Stimulated activated CD4-positive, alpha-beta T cell treated with anti-CD3 and anti-CD28 coated beads, Interleukin-1b, Interleukin-23, amount 100 ng/mL, for 48 hours (primary cell): ENCODE measurements at regions not wholly inside any gene's neighbourhood (a gene's known extent, or its start where the extent isn't known, plus 50 kb on each side); places are given as distances from the start of the nearest gene placed in this dataset.
"Not testable (repeated sequence)": the region's sequence is repeated elsewhere in the genome, so short reads cannot be mapped to it uniquely, and the experiment has no call there.

Source experiments
- DNase-seq: peaks from one replicate; pipeline ENCODE4 v3.0.0-alpha.2; 2020

GRCh38 chr4:160257318-160257717, 1154.4 kb downstream of the RAPGEF2 start:
- DNase-seq = no peak

DNA sequence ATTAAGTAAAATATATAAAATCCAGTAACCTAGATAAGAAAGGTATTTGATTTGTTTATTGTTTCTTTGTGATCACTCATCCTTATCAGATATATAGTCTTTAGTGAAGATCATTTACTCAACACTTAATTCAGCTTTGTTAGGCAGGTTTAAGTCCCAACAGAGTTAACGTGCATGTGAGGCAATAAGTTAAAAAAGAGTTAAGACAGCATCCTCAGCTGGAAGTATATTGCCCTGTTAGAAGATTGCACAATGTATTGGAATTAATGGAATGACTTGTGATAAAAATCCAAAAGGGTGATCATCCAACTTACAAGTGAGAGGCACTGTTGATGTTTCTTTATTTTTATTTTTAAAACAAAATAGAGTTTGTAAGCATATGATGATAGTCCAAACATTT, 1162.1 kb downstream of the RAPGEF2 start:
- no peak for DNase-seq

DNA sequence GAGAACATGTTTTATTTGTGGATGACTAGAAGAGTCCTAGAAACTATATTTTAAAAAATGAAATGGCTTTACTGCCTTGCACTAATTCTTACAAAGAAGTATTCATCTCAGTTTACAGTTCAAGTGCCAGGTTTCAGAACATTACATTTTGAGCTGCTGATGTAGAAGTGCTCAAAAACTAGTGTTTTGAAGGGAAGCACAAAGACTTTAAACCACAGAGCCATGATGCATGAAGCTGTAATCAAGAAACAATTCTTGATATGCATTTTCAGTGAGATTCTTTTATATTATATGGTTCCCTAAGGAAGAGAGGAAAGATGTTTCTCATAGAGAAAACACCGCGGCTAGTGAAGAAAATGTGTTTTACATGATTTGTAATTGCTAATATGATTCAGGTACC, 1163.0 kb downstream of the RAPGEF2 start:
- no peak for DNase-seq

GRCh38 chr4:160276785-160277325, 1174.0 kb downstream of the RAPGEF2 start:
- no peak for DNase-seq

- DNase-seq = no peak
Observed at GRCh38 chr4:160283081-160283480, 1180.2 kb downstream of the RAPGEF2 start.

DNA sequence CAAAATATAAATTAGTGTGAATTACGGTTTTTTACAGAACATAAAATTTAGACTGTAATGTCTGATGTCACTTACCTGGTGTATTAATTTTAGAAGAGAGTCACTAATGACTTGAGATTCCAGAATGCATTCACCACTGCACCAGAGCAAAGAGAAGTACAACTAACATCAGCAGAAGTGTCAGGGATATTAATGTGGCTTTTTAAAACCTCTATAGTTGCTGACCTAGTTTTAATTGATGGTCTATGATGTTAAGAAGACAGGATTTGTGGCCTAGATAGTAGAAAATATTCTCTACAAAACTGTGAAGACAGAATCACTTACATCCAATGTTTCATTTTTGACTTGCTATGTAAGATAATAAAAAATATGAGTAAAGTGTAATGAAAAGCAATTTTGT, 1181.6 kb downstream of the RAPGEF2 start:
- no peak for DNase-seq

GRCh38 chr4:160286051-160286450, 1183.2 kb downstream of the RAPGEF2 start:
- DNase-seq = no peak

- no peak for DNase-seq
Observed at GRCh38 chr4:160296476-160296875, 1193.6 kb downstream of the RAPGEF2 start.

GRCh38 chr4:160299177-160299576, 1196.3 kb downstream of the RAPGEF2 start:
- no peak for DNase-seq

DNA sequence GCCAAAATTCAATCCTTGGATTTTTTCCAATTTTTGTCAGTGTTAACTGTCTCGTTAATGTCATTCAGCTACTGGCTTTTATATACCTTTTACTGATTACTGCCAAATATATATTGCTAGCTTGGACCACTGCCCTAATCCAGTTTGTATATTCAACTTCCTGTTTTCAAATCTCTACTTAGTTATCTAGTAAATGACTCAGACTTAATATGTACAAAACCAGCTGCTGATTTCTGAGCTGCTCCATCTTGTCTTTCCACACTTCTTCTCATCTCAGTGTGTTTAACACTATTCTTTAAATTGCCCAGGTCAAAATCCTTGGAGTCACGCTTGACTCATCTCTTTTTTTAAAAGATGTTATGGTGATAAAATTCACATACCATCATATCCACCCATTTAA, 1196.7 kb downstream of the RAPGEF2 start:
- no peak for DNase-seq

- DNase-seq = no peak
Observed at GRCh38 chr4:160316036-160316435, 1213.2 kb downstream of the RAPGEF2 start.

DNA sequence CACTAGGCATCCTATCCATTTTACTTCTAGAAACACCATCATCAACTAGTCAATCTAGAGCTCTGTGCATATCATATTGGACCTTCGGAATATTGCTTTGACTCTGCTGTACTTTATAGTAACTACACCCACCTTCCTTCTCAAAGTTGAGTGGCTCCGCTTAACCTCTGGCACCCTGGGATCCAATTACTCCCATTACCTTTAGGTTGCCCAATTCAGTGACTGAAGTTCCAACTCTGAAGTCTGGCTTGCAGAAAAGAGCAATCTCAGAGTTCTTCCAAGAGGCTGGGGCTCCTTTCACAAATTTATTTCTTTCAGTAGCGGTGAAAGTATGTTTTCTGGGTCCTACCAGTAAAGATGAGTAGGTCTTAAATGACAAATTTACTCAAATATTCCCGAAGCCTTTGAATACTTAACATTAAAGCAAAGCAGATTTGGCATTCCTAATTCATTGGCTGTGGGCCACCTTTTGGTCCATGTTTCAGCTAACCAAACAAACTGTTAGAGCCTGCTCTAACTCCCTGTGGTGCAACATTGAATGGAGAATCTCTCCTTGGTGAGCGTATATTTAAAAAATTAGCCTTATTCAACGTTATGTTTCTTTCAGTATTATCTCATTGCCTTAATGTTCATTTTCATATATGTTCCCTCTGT, 1215.8 kb downstream of the RAPGEF2 start:
- DNase-seq = no peak

DNA sequence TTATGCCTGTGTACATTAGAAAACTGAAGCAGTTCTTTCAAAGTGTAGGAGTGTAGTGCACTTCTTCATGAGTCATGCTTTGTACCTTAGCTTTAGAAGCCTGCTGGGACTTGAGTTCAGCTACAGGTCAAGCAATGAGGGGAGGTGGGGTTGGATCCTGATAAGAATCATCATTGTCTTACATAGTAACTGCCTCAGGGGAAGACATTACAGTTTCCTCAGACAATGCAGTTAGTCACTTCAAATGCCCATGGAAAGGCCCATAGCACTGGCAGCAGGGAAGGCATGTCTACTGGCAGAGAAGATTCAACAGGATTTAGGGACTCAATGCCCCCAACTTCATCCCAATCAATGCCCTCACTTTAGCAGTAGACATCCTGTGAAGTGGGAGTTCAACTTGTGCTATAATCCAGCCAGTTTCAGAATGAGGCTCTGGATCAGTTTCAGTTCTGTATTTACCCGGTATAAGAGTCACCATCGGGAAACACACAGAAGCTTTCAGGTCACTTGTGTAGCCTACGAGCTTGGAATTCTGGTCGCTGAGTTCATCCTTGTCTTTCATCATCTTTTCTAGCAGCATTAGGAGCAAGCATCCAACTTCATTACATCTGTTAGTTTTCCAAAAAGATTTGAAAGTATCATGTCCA, 1216.5 kb downstream of the RAPGEF2 start:
- DNase-seq = no peak

DNA sequence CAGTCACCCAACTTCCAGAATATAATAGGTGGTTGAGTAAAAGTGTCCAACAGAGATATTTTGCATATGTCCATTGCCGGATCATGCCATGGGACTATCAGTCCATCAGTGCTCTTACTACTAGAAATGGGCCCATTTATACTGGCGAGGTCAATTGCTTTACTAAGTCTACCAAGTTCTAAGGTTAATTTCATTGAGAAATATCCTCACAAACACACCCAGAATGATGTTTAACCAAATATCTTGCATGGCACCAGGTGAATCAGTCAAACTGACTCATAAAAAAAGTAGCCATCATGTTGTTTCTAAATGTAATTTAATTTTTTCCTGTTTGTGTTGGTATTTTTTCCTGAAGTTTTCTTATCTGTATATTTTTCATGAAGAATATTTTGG, 1217.0 kb downstream of the RAPGEF2 start:
- DNase-seq = no peak

DNA sequence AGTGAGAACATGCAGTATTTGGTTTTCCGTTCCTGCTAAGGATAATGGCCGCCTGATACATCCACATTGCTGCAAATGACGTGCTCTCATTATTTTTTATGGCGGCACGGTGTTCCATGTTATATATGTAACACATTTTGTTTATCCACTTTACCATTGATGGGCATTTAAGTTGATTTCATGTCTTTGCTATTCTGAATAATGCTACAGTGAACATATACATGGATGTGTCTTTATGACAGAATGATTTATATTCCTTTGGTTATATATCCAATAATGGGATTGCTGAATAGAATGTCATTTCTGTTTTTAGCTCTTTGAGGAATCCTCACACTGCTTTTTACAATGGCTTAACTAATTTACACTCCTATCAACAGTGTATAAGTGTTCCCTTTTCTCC, 1223.2 kb downstream of the RAPGEF2 start:
- no peak for DNase-seq

DNA sequence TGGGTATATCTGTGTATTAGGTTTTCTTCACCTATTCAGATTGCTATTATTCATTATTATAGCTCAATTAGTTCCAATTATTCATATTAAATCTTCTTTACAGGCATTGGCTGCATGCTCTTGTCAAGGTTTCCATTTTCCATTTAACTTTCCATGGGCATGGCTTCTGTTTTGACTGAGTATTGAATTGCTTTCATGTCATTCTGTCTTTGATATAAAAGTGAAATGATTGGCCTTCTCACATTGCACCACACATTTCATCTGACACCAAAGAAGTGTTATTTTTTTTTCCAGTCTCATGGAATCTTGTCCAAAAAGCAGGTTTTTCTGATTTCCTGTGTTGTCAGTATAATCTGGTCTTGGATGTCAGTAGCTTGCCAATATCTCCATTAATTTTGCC, 1244.3 kb downstream of the RAPGEF2 start:
- DNase-seq = no peak

DNA sequence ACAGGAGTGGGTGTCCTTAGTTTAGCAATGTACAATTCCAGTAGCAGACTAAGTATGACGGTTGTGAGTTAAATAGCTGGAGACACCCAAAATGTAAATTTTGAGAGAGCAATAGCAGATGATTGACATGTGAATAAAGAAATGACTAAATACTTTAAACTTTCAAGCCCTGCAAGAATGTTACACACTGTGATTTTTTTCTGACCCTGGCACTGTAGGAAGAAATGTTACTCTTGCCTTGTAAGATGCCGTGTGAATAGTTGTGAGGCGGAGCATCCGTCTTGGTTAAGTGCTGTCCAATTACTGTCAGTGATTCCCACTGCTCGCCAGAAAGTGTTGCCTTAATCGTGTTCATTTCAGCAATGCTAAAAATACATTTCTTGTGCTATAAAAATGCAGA, 1248.1 kb downstream of the RAPGEF2 start:
- no peak for DNase-seq

DNA sequence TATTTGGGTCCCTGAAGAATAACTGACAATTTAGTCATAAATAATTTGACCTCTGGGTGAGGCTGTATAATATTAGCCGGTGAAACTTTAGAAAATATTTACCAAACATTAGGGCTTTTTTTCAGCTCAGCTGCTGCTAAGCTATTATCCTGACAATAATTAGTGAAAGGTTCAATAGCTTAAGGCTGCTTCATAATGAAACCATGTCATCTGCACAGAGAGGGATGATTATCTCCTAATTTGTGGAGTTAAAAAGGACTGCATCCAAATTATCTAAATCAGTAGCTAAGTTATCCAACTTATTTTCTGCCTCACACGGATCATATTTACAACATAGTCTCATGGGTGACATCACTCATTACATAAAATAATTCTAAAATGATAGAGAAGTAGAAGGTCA, 1249.8 kb downstream of the RAPGEF2 start:
- DNase-seq = no peak

- no peak for DNase-seq
Observed at GRCh38 chr4:160353548-160353947, 1250.7 kb downstream of the RAPGEF2 start.

DNA sequence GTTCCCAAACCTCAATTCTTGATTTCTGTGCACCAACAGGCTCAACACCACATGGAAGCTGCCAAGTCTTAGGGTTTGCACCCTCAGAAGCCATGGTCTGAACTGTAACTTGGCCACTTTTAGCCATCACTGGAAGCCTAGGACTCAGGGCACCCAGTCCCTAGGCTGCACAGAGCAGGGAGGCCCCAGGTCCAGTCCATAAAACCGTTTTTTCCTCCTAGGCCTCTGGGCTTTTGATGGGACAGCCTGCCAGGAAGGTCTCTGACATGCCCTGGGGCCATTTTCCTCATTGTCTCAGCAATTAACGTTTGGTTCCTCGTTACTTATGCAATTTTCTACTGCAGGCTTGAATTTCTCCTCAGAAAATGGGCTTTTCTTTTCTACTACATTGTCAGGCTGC, 1259.6 kb downstream of the RAPGEF2 start:
- no peak for DNase-seq

- no peak for DNase-seq
Observed at GRCh38 chr4:160364217-160364616, 1261.3 kb downstream of the RAPGEF2 start.

DNA sequence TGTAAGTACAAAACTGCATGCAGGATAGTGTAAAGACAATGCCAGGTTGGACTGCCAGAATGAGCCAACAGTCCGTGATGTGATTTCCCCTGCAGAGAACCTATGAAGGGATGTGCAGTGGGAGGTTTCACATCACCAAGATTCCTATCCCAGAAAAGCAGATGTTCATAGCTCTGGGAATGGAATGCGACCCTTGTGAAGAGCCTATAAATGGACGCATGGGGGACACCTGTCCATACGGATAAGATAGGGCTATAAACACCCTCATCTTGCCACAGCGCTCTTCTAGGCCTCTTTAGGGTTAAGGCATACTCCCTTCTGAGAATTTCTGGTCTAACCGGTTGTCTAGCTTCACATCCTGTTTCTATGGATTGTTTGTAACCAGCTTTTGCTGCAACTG, 1261.8 kb downstream of the RAPGEF2 start:
- not testable (repeated sequence) for DNase-seq

- DNase-seq = not testable (repeated sequence)
Observed at GRCh38 chr4:160365383-160365782, 1262.5 kb downstream of the RAPGEF2 start.

- no peak for DNase-seq
Observed at GRCh38 chr4:160370046-160370445, 1267.2 kb downstream of the RAPGEF2 start.

GRCh38 chr4:160371446-160371845, 1268.6 kb downstream of the RAPGEF2 start:
- DNase-seq = no peak
